Smooth muscle cell (in vitro differentiated cells): ENCODE measurements at regions not wholly inside any gene's neighbourhood (a gene's known extent, or its start where the extent isn't known, plus 50 kb on each side); places are given as distances from the start of the nearest gene placed in this dataset.

Source experiments
- DNase-seq: peaks from one replicate; lab custom pipeline; 2025; ENCODE audit not compliant: unreplicated experiment; lab: John Stamatoyannopoulos, UW
- H2AFZ ChIP-seq: fragments of 200-600 bp; sonication (generic); 2 replicates; pipeline ENCODE4 v1.6.0; 2016; ENCODE audit warnings: antibody characterized with exemption, low read depth, mild to moderate bottlenecking
- H3F3A ChIP-seq: fragments of 200-600 bp; sonication (generic); 2 replicates; pipeline ENCODE4 v1.6.0; 2017; ENCODE audit warnings: antibody characterized with exemption, low read depth
- H3K27ac ChIP-seq: fragments of 200-600 bp; sonication (generic); 2 replicates; pipeline ENCODE4 v1.5.1; 2016; ENCODE audit warnings: low read depth, mild to moderate bottlenecking
- H3K27me3 ChIP-seq: fragments of 200-600 bp; sonication (generic); 2 replicates; pipeline ENCODE4 v1.6.1; 2016; ENCODE audit warnings: low read depth, mild to moderate bottlenecking
- H3K36me3 ChIP-seq: fragments of 200-600 bp; sonication (generic); 2 replicates; pipeline ENCODE4 v1.5.1; 2016; ENCODE audit warnings: low read depth
- H3K4me1 ChIP-seq: fragments of 200-600 bp; sonication (generic); 2 replicates; pipeline ENCODE4 v1.5.1; 2016; ENCODE audit warnings: low read depth
- H3K4me2 ChIP-seq: fragments of 200-600 bp; sonication (generic); 2 replicates; pipeline ENCODE4 v1.6.0; 2016; ENCODE audit warnings: mild to moderate bottlenecking
- H3K4me3 ChIP-seq: fragments of 200-600 bp; sonication (generic); 2 replicates; pipeline ENCODE4 v1.5.1; 2016; ENCODE audit warnings: mild to moderate bottlenecking
- H3K79me2 ChIP-seq: fragments of 200-600 bp; sonication (generic); 2 replicates; pipeline ENCODE4 v1.6.0; 2016; ENCODE audit warnings: low read depth, mild to moderate bottlenecking
- H3K9ac ChIP-seq: fragments of 200-600 bp; sonication (generic); 2 replicates; pipeline ENCODE4 v1.6.0; 2016; ENCODE audit warnings: low read depth
- H3K9me3 ChIP-seq: fragments of 200-600 bp; sonication (generic); replicated peaks from 2 replicates; pipeline ENCODE4 v1.5.1; 2016; ENCODE audit warnings: low read depth
- H4K20me1 ChIP-seq: fragments of 200-600 bp; sonication (generic); 2 replicates; pipeline ENCODE4 v1.6.0; 2016; ENCODE audit warnings: low read depth
- CTCF ChIP-seq: fragments of 200-600 bp; sonication (generic); IDR thresholded peaks from 2 replicates; pipeline ENCODE4 v1.5.1; 2017; ENCODE audit warnings: borderline replicate concordance, mild to moderate bottlenecking, antibody characterized with exemption; ENCODE audit not compliant: insufficient read depth, poor library complexity, severe bottlenecking
- WGBS: methylation state at CpG from one replicate; pipeline ENCODE4 v1.1.7; 2016; ENCODE audit warnings: low lambda C conversion rate; 5-methylcytosine and 5-hydroxymethylcytosine counted together

GRCh38 chr5:56674441-56674840, 140.9 kb upstream of the MAP3K1 start:
- no peak overlapping the region for H3K9ac ChIP-seq
- no peak overlapping the region for H3K4me2 ChIP-seq
- no peaks in the 10 kb centered on the region for H3K4me1 ChIP-seq
- WGBS = 90% methylated on average over 3 of the region's 3 CpGs
- no peak overlapping the region for H3K4me3 ChIP-seq
- H2AFZ ChIP-seq = no peak overlapping the region
- H3K36me3 ChIP-seq = no peaks in the 10 kb centered on the region
- TF ChIP-seq CTCF = no peak
- H3F3A ChIP-seq = no peaks in the 10 kb centered on the region
- no peaks in the 10 kb centered on the region for H3K79me2 ChIP-seq
- H3K27me3 ChIP-seq = no peaks in the 10 kb centered on the region
- H4K20me1 ChIP-seq = no peaks in the 10 kb centered on the region
- DNase-seq = no peak
- no peak overlapping the region for H3K27ac ChIP-seq
- no peaks in the 10 kb centered on the region for H3K9me3 ChIP-seq

GRCh38 chr5:56673171-56673570, 142.2 kb upstream of the MAP3K1 start:
- H3K36me3 ChIP-seq = no peaks in the 10 kb centered on the region
- no peaks in the 10 kb centered on the region for H3F3A ChIP-seq
- no peak for DNase-seq
- H3K4me1 ChIP-seq = no peaks in the 10 kb centered on the region
- 94% methylated on average over 5 of the region's 5 CpGs for WGBS
- no peaks in the 10 kb centered on the region for H3K79me2 ChIP-seq
- H3K9me3 ChIP-seq = no peaks in the 10 kb centered on the region
- no peak overlapping the region for H2AFZ ChIP-seq
- no peak overlapping the region for H3K4me3 ChIP-seq
- H3K27me3 ChIP-seq = no peaks in the 10 kb centered on the region
- no peak overlapping the region for H3K9ac ChIP-seq
- H4K20me1 ChIP-seq = no peaks in the 10 kb centered on the region
- no peak for TF ChIP-seq CTCF
- no peak overlapping the region for H3K27ac ChIP-seq
- H3K4me2 ChIP-seq = no peak overlapping the region

GRCh38 chr5:56671571-56671970, 143.8 kb upstream of the MAP3K1 start:
- no peak for DNase-seq
- Histone ChIP-seq H3K79me2 (no peaks in the 10 kb centered on the region), H4K20me1 (no peaks in the 10 kb centered on the region), H3K27me3 (no peaks in the 10 kb centered on the region), H2AFZ (no peak overlapping the region), H3K36me3 (no peaks in the 10 kb centered on the region), H3K4me1 (no peaks in the 10 kb centered on the region), H3K9me3 (no peaks in the 10 kb centered on the region), H3K9ac (no peak overlapping the region), H3K4me3 (no peak overlapping the region), H3K4me2 (no peak overlapping the region), H3K27ac (no peak overlapping the region), H3F3A (no peaks in the 10 kb centered on the region)
- no peak for TF ChIP-seq CTCF
- WGBS = 69% methylated on average over 4 of the region's 4 CpGs

GRCh38 chr5:56670916-56671315, 144.4 kb upstream of the MAP3K1 start:
- no peak overlapping the region for H3K4me2 ChIP-seq
- no peak overlapping the region for H3K27ac ChIP-seq
- no peak overlapping the region for H3K4me3 ChIP-seq
- H2AFZ ChIP-seq = no peak overlapping the region
- no peaks in the 10 kb centered on the region for H3K4me1 ChIP-seq
- H3F3A ChIP-seq = no peaks in the 10 kb centered on the region
- no peaks in the 10 kb centered on the region for H4K20me1 ChIP-seq
- H3K79me2 ChIP-seq = no peaks in the 10 kb centered on the region
- H3K27me3 ChIP-seq = no peaks in the 10 kb centered on the region
- WGBS = 83% methylated on average over 2 of the region's 2 CpGs
- TF ChIP-seq CTCF = no peak
- DNase-seq = no peak
- H3K9me3 ChIP-seq = no peaks in the 10 kb centered on the region
- no peaks in the 10 kb centered on the region for H3K36me3 ChIP-seq
- H3K9ac ChIP-seq = no peak overlapping the region
